Neuronal stem cell (in vitro differentiated cells): ENCODE measurements at regions not wholly inside any gene's neighbourhood (a gene's known extent, or its start where the extent isn't known, plus 50 kb on each side); places are given as distances from the start of the nearest gene placed in this dataset.

ENCODE experiments used
- DNase-seq: peaks from one replicate; pipeline ENCODE4 v3.0.0-alpha.2; 2013; ENCODE audit warnings: low spot score
- H2AFZ ChIP-seq: one replicate; pipeline ENCODE4 v1.6.1; 2013; ENCODE audit warnings: mild to moderate bottlenecking, low read length, inconsistent platforms
- H2AK5ac ChIP-seq: 2 replicates; pipeline ENCODE4 v1.6.1; 2013; ENCODE audit warnings: low read depth, mild to moderate bottlenecking, inconsistent platforms, low read length, moderate library complexity, mixed read lengths
- H2BK120ac ChIP-seq: 2 replicates; pipeline ENCODE4 v1.6.1; 2013; ENCODE audit warnings: low read depth, mild to moderate bottlenecking, inconsistent platforms, low read length, moderate library complexity, mixed read lengths
- H2BK12ac ChIP-seq: one replicate; pipeline ENCODE4 v1.6.1; 2013; ENCODE audit warnings: low read length, inconsistent platforms
- H2BK15ac ChIP-seq: 2 replicates; pipeline ENCODE4 v1.6.1; 2013; ENCODE audit warnings: mild to moderate bottlenecking, low read length, inconsistent platforms, mixed read lengths
- H2BK5ac ChIP-seq: one replicate; pipeline ENCODE4 v1.6.1; 2013; ENCODE audit warnings: inconsistent platforms, mild to moderate bottlenecking, low read length, moderate library complexity
- H3K14ac ChIP-seq: one replicate; pipeline ENCODE4 v1.6.1; 2013; ENCODE audit warnings: low read length, inconsistent platforms
- H3K18ac ChIP-seq: 2 replicates; pipeline ENCODE4 v1.6.1; 2013; ENCODE audit warnings: low read length, inconsistent platforms
- H3K23ac ChIP-seq: 2 replicates; pipeline ENCODE4 v1.6.1; 2013; ENCODE audit warnings: low read depth, mild to moderate bottlenecking, mixed read lengths, low read length, inconsistent platforms; ENCODE audit not compliant: poor library complexity
- H3K27ac ChIP-seq: replicated peaks from 3 replicates; pipeline ENCODE4 v1.5.1; 2013; ENCODE audit warnings: low read length, inconsistent platforms
- H3K27me3 ChIP-seq, 3 experiments: 2 replicates each; pipeline ENCODE4 v1.6.1; 2013; ENCODE audit warnings: low read length in 3 of 3, mild to moderate bottlenecking in 2 of 3, inconsistent platforms in 1 of 3, low read depth in 1 of 3, mixed read lengths in 1 of 3, moderate library complexity in 1 of 3; ENCODE audit not compliant: control insufficient read depth in 3 of 3, insufficient read depth in 3 of 3
- H3K36me3 ChIP-seq, 2 donors: replicated peaks in 1 of 2; 2 replicates each; pipeline ENCODE4 v1.6.1; 2013; ENCODE audit warnings: low read length in 2 of 2; ENCODE audit not compliant: control insufficient read depth in 2 of 2, insufficient read depth in 2 of 2
- H3K4ac ChIP-seq: 2 replicates; pipeline ENCODE4 v1.6.1; 2013; ENCODE audit warnings: inconsistent platforms, mild to moderate bottlenecking, low read length, moderate library complexity
- H3K4me1 ChIP-seq, 2 donors: 1 replicate in 1 of 2; 2 replicates in 1 of 2; pipeline ENCODE4 v1.6.1; 2013; ENCODE audit warnings: low read length in 2 of 2, low read depth in 1 of 2; ENCODE audit not compliant: control insufficient read depth in 2 of 2, insufficient read depth in 1 of 2
- H3K4me2 ChIP-seq: one replicate; pipeline ENCODE4 v1.6.1; 2013; ENCODE audit warnings: mild to moderate bottlenecking, low read length, inconsistent platforms; ENCODE audit not compliant: insufficient read depth, poor library complexity, severe bottlenecking
- H3K4me3 ChIP-seq, 2 donors: 2 replicates each; pipeline ENCODE4 v1.5.1; 2013; ENCODE audit warnings: low read length in 2 of 2, mild to moderate bottlenecking in 2 of 2, inconsistent platforms in 1 of 2, moderate library complexity in 1 of 2
- H3K79me1 ChIP-seq: one replicate; pipeline ENCODE4 v1.6.1; 2013; ENCODE audit warnings: low read depth, mild to moderate bottlenecking, inconsistent platforms, low read length, moderate library complexity
- H3K9ac ChIP-seq: one replicate; pipeline ENCODE4 v1.6.1; 2013; ENCODE audit warnings: mild to moderate bottlenecking, low read depth, low read length, inconsistent platforms; ENCODE audit not compliant: poor library complexity
- H3K9me3 ChIP-seq, 2 donors: replicated peaks in 1 of 2; 2 replicates each; pipeline versions ENCODE3 to v1.6.1; 2013; ENCODE audit warnings: low read length in 2 of 2, mild to moderate bottlenecking in 2 of 2, inconsistent platforms in 1 of 2, low read depth in 1 of 2, mixed read lengths in 1 of 2, moderate library complexity in 1 of 2; ENCODE audit not compliant: control insufficient read depth in 2 of 2, insufficient read depth in 1 of 2
- H4K8ac ChIP-seq: one replicate; pipeline ENCODE4 v1.6.1; 2013; ENCODE audit warnings: low read depth, mild to moderate bottlenecking, inconsistent platforms, low read length, moderate library complexity
- H4K91ac ChIP-seq: one replicate; pipeline ENCODE4 v1.6.1; 2013; ENCODE audit warnings: low read length, low read depth, mild to moderate bottlenecking, inconsistent platforms; ENCODE audit not compliant: poor library complexity
- WGBS, 2 donors: extraction: QIAGEN DNeasy Blood & Tissue Kit; methylation state at CpG; one replicate each; pipeline ENCODE4 v1.1.7; 2013; ENCODE audit warnings: missing lambda C conversion rate in 2 of 2, mixed read lengths in 1 of 2; ENCODE audit not compliant: insufficient read length in 2 of 2, insufficient replicate concordance in 1 of 2; ENCODE audit errors: extremely low coverage in 2 of 2; 5-methylcytosine and 5-hydroxymethylcytosine counted together

GRCh38 chr6:81831274-81831673 lies 78.8 kb upstream of the TENT5A start:
- H2AK5ac ChIP-seq: no peak overlapping the region
- no peak overlapping the region for H2BK5ac ChIP-seq
- no peak overlapping the region for H3K14ac ChIP-seq
- H3K27ac ChIP-seq: no peak overlapping the region
- no peaks in the 10 kb centered on the region for H3K36me3 ChIP-seq
- H4K8ac ChIP-seq: no peak overlapping the region
- H3K9me3 ChIP-seq: no peaks in the 10 kb centered on the region
- no peak overlapping the region for H3K4ac ChIP-seq
- H3K79me1 ChIP-seq: no peaks in the 10 kb centered on the region
- no CpG with 5 or more reads among the region's 5 CpGs for WGBS, 2 donors
- H3K4me1 ChIP-seq: no peaks in the 10 kb centered on the region
- H3K23ac ChIP-seq: no peak overlapping the region
- no peak overlapping the region for H2AFZ ChIP-seq
- no peak overlapping the region for H2BK12ac ChIP-seq
- H3K4me2 ChIP-seq: no peak overlapping the region
- H3K4me3 ChIP-seq: no peak overlapping the region
- no peak overlapping the region for H3K9ac ChIP-seq
- no peak overlapping the region for H2BK120ac ChIP-seq
- H4K91ac ChIP-seq: no peak overlapping the region
- DNase-seq: no peak
- H2BK15ac ChIP-seq: no peak overlapping the region
- no peaks in the 10 kb centered on the region for H3K27me3 ChIP-seq
- H3K18ac ChIP-seq: no peak overlapping the region

DNA sequence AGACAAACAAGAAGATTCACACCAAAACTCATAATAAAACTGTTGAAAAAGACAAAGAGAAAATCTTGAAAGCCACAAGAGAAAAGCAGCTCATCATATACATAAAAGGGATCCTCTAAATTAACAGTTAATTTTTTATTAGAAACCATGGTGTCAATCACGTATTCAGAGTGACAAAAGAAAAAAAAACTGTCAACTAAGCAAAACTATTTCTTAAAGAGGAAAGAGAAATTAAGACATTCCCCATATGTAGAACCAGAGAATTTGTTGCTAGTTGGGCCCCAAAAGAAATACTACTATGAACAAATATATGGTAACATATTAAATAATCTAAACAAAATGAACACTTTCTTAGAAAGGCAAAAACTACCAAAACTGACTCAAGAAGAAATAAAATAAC lies 74.3 kb upstream of the TENT5A start:
- H2BK120ac ChIP-seq: no peak overlapping the region
- no peak overlapping the region for H2BK5ac ChIP-seq
- H2AFZ ChIP-seq: no peak overlapping the region
- H4K8ac ChIP-seq: no peak overlapping the region
- no peak overlapping the region for H3K14ac ChIP-seq
- no peak for DNase-seq
- no peaks in the 10 kb centered on the region for H3K9me3 ChIP-seq
- no peak overlapping the region for H2BK15ac ChIP-seq
- no peak overlapping the region for H2BK12ac ChIP-seq
- no peaks in the 10 kb centered on the region for H3K4me1 ChIP-seq
- no peak overlapping the region for H3K4me3 ChIP-seq
- no peaks in the 10 kb centered on the region for H3K27me3 ChIP-seq
- WGBS, 2 donors: no CpG with 5 or more reads among the region's 1 CpG
- H3K4ac ChIP-seq: no peak overlapping the region
- H3K79me1 ChIP-seq: no peaks in the 10 kb centered on the region
- H3K9ac ChIP-seq: no peak overlapping the region
- H2AK5ac ChIP-seq: no peak overlapping the region
- H3K36me3 ChIP-seq: no peaks in the 10 kb centered on the region
- no peak overlapping the region for H4K91ac ChIP-seq
- H3K18ac ChIP-seq: no peak overlapping the region
- no peak overlapping the region for H3K27ac ChIP-seq
- no peak overlapping the region for H3K23ac ChIP-seq
- H3K4me2 ChIP-seq: no peak overlapping the region

DNA sequence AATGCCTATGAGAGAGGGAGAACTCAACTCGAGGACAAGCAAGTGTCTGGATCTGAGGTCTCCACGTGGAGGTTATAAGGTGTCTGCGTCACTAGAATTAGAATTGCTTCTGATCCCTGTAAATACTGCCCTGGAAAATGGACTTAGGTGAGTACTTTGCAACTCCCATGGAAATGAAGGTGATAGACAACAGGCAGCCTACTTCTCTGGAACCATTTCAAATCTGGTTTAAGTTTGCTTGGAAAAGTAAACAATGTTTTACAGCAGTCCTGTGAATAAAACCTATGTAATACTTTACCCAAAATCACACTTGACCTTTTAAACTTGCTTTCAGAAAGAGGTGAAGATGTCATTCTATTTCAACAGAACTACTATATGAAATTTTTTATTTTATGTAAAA lies 70.1 kb upstream of the TENT5A start:
- Histone ChIP-seq H2BK5ac (no peak overlapping the region), H3K9ac (no peak overlapping the region), H2BK12ac (no peak overlapping the region), H3K79me1 (no peaks in the 10 kb centered on the region), H3K18ac (no peak overlapping the region), H3K14ac (no peak overlapping the region), H3K4ac (no peak overlapping the region), H3K27ac (no peak overlapping the region), H3K4me2 (no peak overlapping the region), H2BK15ac (no peak overlapping the region), H3K23ac (no peak overlapping the region), H3K36me3 (no peaks in the 10 kb centered on the region), H3K27me3 (no peaks in the 10 kb centered on the region), H4K91ac (no peak overlapping the region), H3K4me3 (no peak overlapping the region), H2AFZ (no peak overlapping the region), H3K9me3 (no peaks in the 10 kb centered on the region), H2AK5ac (no peak overlapping the region), H3K4me1 (no peaks in the 10 kb centered on the region), H4K8ac (no peak overlapping the region), H2BK120ac (no peak overlapping the region)
- DNase-seq: no peak
- WGBS, 2 donors: no CpG with 5 or more reads among the region's 3 CpGs

GRCh38 chr6:81821449-81821848 lies 69.0 kb upstream of the TENT5A start:
- Histone ChIP-seq H3K36me3 (no peaks in the 10 kb centered on the region), H3K4me3 (no peak overlapping the region), H4K91ac (no peak overlapping the region), H2BK15ac (no peak overlapping the region), H3K4me1 (no peaks in the 10 kb centered on the region), H2AFZ (no peak overlapping the region), H2BK120ac (no peak overlapping the region), H4K8ac (no peak overlapping the region), H3K23ac (no peak overlapping the region), H2AK5ac (no peak overlapping the region), H3K14ac (no peak overlapping the region), H2BK5ac (no peak overlapping the region), H3K27me3 (no peaks in the 10 kb centered on the region), H3K4me2 (no peak overlapping the region), H3K4ac (no peak overlapping the region), H2BK12ac (no peak overlapping the region), H3K9me3 (no peaks in the 10 kb centered on the region), H3K18ac (no peak overlapping the region), H3K9ac (no peak overlapping the region), H3K27ac (no peak overlapping the region), H3K79me1 (no peaks in the 10 kb centered on the region)
- no peak for DNase-seq
